Sigmoid colon (tissue), 4 donors: ENCODE measurements at regions not wholly inside any gene's neighbourhood (a gene's known extent, or its start where the extent isn't known, plus 50 kb on each side); places are given as distances from the start of the nearest gene placed in this dataset.

ENCODE experiments used
- POLR2AphosphoS5 ChIP-seq, 4 donors: sonication (generic); formaldehyde crosslinking; IDR thresholded peaks; one replicate each; pipeline ENCODE4 v1.6.1; 2017; ENCODE audit warnings: antibody characterized with exemption in 4 of 4
- TF ChIP-seq, protein P1 (sequence below), 4 experiments: fragments of 450-650 bp in 3 of 4; fragments of 200-600 bp in 1 of 4; IDR thresholded peaks; one replicate each; pipeline ENCODE4 v1.5.1; 2016 to 2019; ENCODE audit warnings: antibody characterized with exemption in 4 of 4, mild to moderate bottlenecking in 3 of 4, moderate library complexity in 2 of 4

DNA sequence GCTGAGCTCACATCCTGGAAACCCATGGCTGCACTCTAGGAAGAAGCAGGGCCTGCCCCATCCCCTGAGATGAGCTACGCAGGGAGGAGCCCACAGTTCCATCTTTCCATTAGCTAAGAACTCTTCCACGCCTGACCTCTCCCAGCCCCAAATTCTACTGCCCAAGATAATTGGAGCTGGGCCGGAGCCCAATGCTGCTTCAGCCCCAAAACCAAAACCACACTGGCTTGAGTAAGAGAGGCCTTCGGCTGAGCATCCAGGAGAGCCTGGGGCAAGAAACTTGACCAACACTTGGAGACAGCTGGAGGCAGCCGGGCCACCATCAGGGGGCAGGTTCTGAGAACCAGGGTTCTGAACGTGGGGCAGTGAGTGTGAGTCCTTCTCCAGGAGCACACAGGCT, 116.1 kb upstream of the ZMIZ1 start:
- no peak for TF ChIP-seq POLR2AphosphoS5 (IDR thresholded peaks at IDR 0.05)
- TF ChIP-seq, protein P1, sequence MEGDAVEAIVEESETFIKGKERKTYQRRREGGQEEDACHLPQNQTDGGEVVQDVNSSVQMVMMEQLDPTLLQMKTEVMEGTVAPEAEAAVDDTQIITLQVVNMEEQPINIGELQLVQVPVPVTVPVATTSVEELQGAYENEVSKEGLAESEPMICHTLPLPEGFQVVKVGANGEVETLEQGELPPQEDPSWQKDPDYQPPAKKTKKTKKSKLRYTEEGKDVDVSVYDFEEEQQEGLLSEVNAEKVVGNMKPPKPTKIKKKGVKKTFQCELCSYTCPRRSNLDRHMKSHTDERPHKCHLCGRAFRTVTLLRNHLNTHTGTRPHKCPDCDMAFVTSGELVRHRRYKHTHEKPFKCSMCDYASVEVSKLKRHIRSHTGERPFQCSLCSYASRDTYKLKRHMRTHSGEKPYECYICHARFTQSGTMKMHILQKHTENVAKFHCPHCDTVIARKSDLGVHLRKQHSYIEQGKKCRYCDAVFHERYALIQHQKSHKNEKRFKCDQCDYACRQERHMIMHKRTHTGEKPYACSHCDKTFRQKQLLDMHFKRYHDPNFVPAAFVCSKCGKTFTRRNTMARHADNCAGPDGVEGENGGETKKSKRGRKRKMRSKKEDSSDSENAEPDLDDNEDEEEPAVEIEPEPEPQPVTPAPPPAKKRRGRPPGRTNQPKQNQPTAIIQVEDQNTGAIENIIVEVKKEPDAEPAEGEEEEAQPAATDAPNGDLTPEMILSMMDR (IDR thresholded peaks at IDR 0.05): no peak
